ENCODE measurements at regions not wholly inside any gene's neighbourhood (a gene's known extent, or its start where the extent isn't known, plus 50 kb on each side); places are given as distances from the start of the nearest gene placed in this dataset.

DNA sequence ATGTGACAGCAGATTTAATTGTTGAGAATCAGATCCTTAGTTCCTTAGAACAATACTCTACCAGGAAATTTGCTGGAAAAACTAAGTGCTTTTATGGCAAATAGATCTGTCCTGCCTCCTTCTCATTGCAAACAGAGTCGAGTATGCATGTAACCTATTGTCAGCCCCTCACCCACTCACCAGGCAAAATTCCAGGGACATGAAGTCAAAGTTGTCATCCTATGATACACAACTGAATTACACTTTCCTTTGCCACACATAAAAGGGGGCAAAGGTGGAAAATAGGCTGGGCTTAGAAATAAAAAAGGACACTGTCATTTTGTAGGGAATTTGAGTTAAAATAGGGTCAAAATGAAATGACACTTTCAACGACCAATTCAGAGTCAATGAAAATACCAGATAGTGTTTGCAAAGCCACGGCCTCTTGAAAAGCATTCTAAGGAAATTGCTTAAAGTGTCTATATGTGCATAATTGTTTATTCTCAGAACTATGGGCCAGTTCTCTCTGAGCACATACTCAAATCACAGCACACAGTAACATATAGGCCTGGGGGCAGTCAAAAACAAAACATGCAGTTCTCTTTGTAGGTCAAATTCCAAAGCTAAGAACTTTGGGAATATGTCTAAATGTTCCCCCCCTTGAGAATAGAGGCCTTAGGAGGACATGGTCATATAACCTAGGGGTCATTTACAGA lies 452.8 kb downstream of the NFIB start:
- TF ChIP-seq, protein P1, sequence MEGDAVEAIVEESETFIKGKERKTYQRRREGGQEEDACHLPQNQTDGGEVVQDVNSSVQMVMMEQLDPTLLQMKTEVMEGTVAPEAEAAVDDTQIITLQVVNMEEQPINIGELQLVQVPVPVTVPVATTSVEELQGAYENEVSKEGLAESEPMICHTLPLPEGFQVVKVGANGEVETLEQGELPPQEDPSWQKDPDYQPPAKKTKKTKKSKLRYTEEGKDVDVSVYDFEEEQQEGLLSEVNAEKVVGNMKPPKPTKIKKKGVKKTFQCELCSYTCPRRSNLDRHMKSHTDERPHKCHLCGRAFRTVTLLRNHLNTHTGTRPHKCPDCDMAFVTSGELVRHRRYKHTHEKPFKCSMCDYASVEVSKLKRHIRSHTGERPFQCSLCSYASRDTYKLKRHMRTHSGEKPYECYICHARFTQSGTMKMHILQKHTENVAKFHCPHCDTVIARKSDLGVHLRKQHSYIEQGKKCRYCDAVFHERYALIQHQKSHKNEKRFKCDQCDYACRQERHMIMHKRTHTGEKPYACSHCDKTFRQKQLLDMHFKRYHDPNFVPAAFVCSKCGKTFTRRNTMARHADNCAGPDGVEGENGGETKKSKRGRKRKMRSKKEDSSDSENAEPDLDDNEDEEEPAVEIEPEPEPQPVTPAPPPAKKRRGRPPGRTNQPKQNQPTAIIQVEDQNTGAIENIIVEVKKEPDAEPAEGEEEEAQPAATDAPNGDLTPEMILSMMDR (conservative IDR thresholded peaks at IDR 0.05 in 1 of 2, IDR thresholded peaks at IDR 0.05 in 1 of 2; ENCODE audit: low read depth in 1 of 2, low read length in 2 of 2) = no peak
- no peak for TF ChIP-seq EZH2 (IDR thresholded peaks at IDR 0.05; ENCODE audit: low read length, missing control alignments)
